HEK293 (cell line): ENCODE measurements at regions not wholly inside any gene's neighbourhood (a gene's known extent, or its start where the extent isn't known, plus 50 kb on each side); places are given as distances from the start of the nearest gene placed in this dataset.

Experiments
- CTCF ChIA-PET: fragments of 350-600 bp; formaldehyde crosslinking; extraction: SDS; loops from one replicate; lab custom pipeline; 2021; ENCODE audit warnings: antibody characterized with exemption; lab: Yijun Ruan, JAX
- POLR2A ChIA-PET: fragments of 300-600 bp; formaldehyde crosslinking; extraction: SDS; loops from one replicate; lab custom pipeline; 2020; ENCODE audit warnings: antibody characterized with exemption, inconsistent platforms; lab: Yijun Ruan, JAX
- H3K27ac ChIP-seq: fragments of 200-500 bp; sonication (Bioruptor generic); 2 replicates; pipeline ENCODE4 v1.5.1; 2014; ENCODE audit warnings: low read depth, low read length, control low read depth, inconsistent platforms; ENCODE audit errors: extremely low read depth
- H3K36me3 ChIP-seq, 2 experiments: fragments of 200-500 bp in 1 of 2; sonication (Bioruptor generic) in 1 of 2; 1 replicate in 1 of 2; 2 replicates in 1 of 2; pipeline ENCODE4 v1.5.1; 2014 to 2017; ENCODE audit warnings: inconsistent platforms in 2 of 2, low read length in 2 of 2; ENCODE audit not compliant: control insufficient read depth in 2 of 2, insufficient read depth in 1 of 2
- H3K4me1 ChIP-seq: fragments of 200-500 bp; sonication (Bioruptor generic); 2 replicates; pipeline ENCODE4 v1.5.1; 2014; ENCODE audit warnings: mild to moderate bottlenecking, low read length, inconsistent platforms; ENCODE audit not compliant: control insufficient read depth, insufficient read depth
- H3K4me3 ChIP-seq: 2 replicates; pipeline ENCODE4 v1.5.1; 2011; ENCODE audit warnings: low read depth, mild to moderate bottlenecking, control low read depth, low read length, moderate library complexity
- H3K9me3 ChIP-seq: fragments of 200-500 bp; sonication (Bioruptor generic); 2 replicates; pipeline ENCODE4 v1.5.1; 2014; ENCODE audit warnings: low read depth, low read length, inconsistent platforms; ENCODE audit not compliant: control insufficient read depth, insufficient read depth
- GLI2 ChIP-seq: fragments of 450-650 bp; formaldehyde crosslinking; IDR thresholded peaks from 2 replicates; pipeline ENCODE4; 2017; ENCODE audit warnings: missing biosample characterization, missing genetic modification characterization, low read depth, borderline replicate concordance
- GLIS1 ChIP-seq: fragments of 450-650 bp; formaldehyde crosslinking; IDR thresholded peaks from 2 replicates; pipeline ENCODE4 v1.5.1; 2016; ENCODE audit warnings: missing biosample characterization, missing genetic modification characterization
- KLF8 ChIP-seq: fragments of 450-650 bp; formaldehyde crosslinking; IDR thresholded peaks from 2 replicates; pipeline ENCODE4 v1.5.1; 2016; ENCODE audit warnings: missing biosample characterization, missing genetic modification characterization
- MEIS1 ChIP-seq: sonication (generic); formaldehyde crosslinking; IDR thresholded peaks from 2 replicates; pipeline ENCODE4 v1.8.1; 2022; ENCODE audit warnings: missing genetic modification reagents, mild to moderate bottlenecking, borderline replicate concordance
- OSR2 ChIP-seq: fragments of 450-650 bp; formaldehyde crosslinking; IDR thresholded peaks from 2 replicates; pipeline ENCODE4 v1.5.1; 2016; ENCODE audit warnings: missing biosample characterization, missing genetic modification characterization
- TCF7L2 ChIP-seq: IDR thresholded peaks from 2 replicates; pipeline ENCODE4 v1.6.1; 2011; ENCODE audit warnings: low read depth, mild to moderate bottlenecking, inconsistent platforms, low read length, moderate library complexity, borderline replicate concordance
- ZBTB11 ChIP-seq: fragments of 450-650 bp; formaldehyde crosslinking; conservative IDR thresholded peaks from 2 replicates; pipeline ENCODE4 v1.5.1; 2016; ENCODE audit warnings: low read depth, missing biosample characterization, missing genetic modification characterization
- ZBTB7A ChIP-seq: fragments of 450-650 bp; formaldehyde crosslinking; IDR thresholded peaks from 2 replicates; pipeline ENCODE4 v1.5.1; 2016; ENCODE audit warnings: low read depth, missing biosample characterization, missing genetic modification characterization
- ZEB2 ChIP-seq: fragments of 450-650 bp; formaldehyde crosslinking; IDR thresholded peaks from 2 replicates; pipeline ENCODE4 v1.5.1; 2016; ENCODE audit warnings: missing biosample characterization, missing genetic modification characterization
- ZFHX2 ChIP-seq: fragments of 450-650 bp; formaldehyde crosslinking; conservative IDR thresholded peaks from 2 replicates; pipeline ENCODE4 v1.5.1; 2016; ENCODE audit warnings: missing biosample characterization, missing genetic modification characterization
- ZNF10 ChIP-seq: fragments of 450-650 bp; formaldehyde crosslinking; IDR thresholded peaks from 2 replicates; pipeline ENCODE4 v1.5.1; 2017; ENCODE audit warnings: missing biosample characterization, missing genetic modification characterization
- ZNF112 ChIP-seq: fragments of 450-650 bp; formaldehyde crosslinking; IDR thresholded peaks from 2 replicates; pipeline ENCODE4 v1.5.0; 2017; ENCODE audit warnings: missing biosample characterization, missing genetic modification characterization
- ZNF157 ChIP-seq: fragments of 450-650 bp; formaldehyde crosslinking; IDR thresholded peaks from 2 replicates; pipeline ENCODE4 v1.5.1; 2016; ENCODE audit warnings: missing biosample characterization, missing genetic modification characterization
- ZNF175 ChIP-seq: fragments of 450-650 bp; formaldehyde crosslinking; IDR thresholded peaks from 2 replicates; pipeline ENCODE4 v1.5.1; 2016; ENCODE audit warnings: missing biosample characterization, missing genetic modification characterization
- ZNF19 ChIP-seq: fragments of 450-650 bp; formaldehyde crosslinking; IDR thresholded peaks from 2 replicates; pipeline ENCODE4; 2016; ENCODE audit warnings: missing biosample characterization, missing genetic modification characterization, low read depth
- ZNF223 ChIP-seq: fragments of 450-650 bp; formaldehyde crosslinking; IDR thresholded peaks from 2 replicates; pipeline ENCODE4 v1.5.1; 2016; ENCODE audit warnings: missing biosample characterization, missing genetic modification characterization
- ZNF24 ChIP-seq: fragments of 450-650 bp; formaldehyde crosslinking; IDR thresholded peaks from 2 replicates; pipeline ENCODE4 v1.5.1; 2016; ENCODE audit warnings: missing biosample characterization, missing genetic modification characterization
- ZNF280C ChIP-seq: fragments of 450-650 bp; formaldehyde crosslinking; IDR thresholded peaks from 2 replicates; pipeline ENCODE4 v1.5.1; 2016; ENCODE audit warnings: missing biosample characterization, missing genetic modification characterization
- ZNF292 ChIP-seq: fragments of 450-650 bp; formaldehyde crosslinking; IDR thresholded peaks from 2 replicates; pipeline ENCODE4 v1.5.1; 2016; ENCODE audit warnings: low read depth, missing biosample characterization, missing genetic modification characterization, borderline replicate concordance
- ZNF324 ChIP-seq: fragments of 450-650 bp; formaldehyde crosslinking; IDR thresholded peaks from 2 replicates; pipeline ENCODE4 v1.5.1; 2016; ENCODE audit warnings: missing biosample characterization, missing genetic modification characterization
- ZNF623 ChIP-seq: fragments of 450-650 bp; formaldehyde crosslinking; IDR thresholded peaks from 2 replicates; pipeline ENCODE4 v1.5.1; 2016; ENCODE audit warnings: missing biosample characterization, missing genetic modification characterization
- ZNF654 ChIP-seq: fragments of 450-650 bp; formaldehyde crosslinking; IDR thresholded peaks from 2 replicates; pipeline ENCODE4 v1.5.1; 2016; ENCODE audit warnings: low read depth, missing biosample characterization, missing genetic modification characterization
- ZSCAN16 ChIP-seq: fragments of 450-650 bp; formaldehyde crosslinking; IDR thresholded peaks from 2 replicates; pipeline ENCODE4 v1.5.1; 2016; ENCODE audit warnings: missing biosample characterization, missing genetic modification characterization
- TF ChIP-seq, protein P1 (sequence below): fragments of 450-650 bp; formaldehyde crosslinking; IDR thresholded peaks from 2 replicates; pipeline ENCODE4 v1.5.1; 2016; ENCODE audit warnings: missing biosample characterization, missing genetic modification characterization
- TF ChIP-seq, protein P2 (sequence below): fragments of 450-650 bp; formaldehyde crosslinking; IDR thresholded peaks from 2 replicates; pipeline ENCODE4 v1.5.1; 2017; ENCODE audit warnings: missing biosample characterization, missing genetic modification characterization
- TF ChIP-seq, protein P3 (sequence below): fragments of 450-650 bp; formaldehyde crosslinking; IDR thresholded peaks from 2 replicates; pipeline ENCODE4 v1.5.1; 2016; ENCODE audit warnings: missing biosample characterization, missing genetic modification characterization, borderline replicate concordance
- TF ChIP-seq, protein P4 (sequence below): fragments of 450-650 bp; formaldehyde crosslinking; IDR thresholded peaks from 2 replicates; pipeline ENCODE4 v1.5.0; 2017; ENCODE audit warnings: missing biosample characterization, missing genetic modification characterization, borderline replicate concordance

DNA sequence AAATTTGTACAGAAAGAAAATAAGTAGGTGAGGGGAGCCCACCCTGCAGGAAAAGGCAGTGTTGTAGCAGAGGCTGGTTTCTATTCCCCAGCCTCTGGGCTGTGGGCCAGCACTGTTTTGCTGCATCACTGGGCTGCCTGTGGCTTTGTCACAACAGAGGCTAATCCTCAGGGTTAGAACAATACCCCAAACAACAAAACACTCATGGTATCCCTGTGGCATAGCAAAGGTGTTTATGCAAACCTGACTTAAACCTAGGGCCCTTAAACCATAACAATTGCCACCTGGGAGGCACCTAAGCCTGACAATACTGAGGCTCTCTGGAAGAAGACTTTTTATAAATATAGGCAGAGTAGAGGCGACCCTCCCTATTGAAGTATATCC, 314.7 kb downstream of the OLFM4 start:
- no peak for TF ChIP-seq ZNF157 (tag by site-specific recombination)
- no peak for TF ChIP-seq ZBTB7A
- no peak for TF ChIP-seq ZNF24 (tag by site-specific recombination)
- no peak for TF ChIP-seq ZSCAN16 (tag by site-specific recombination)
- TF ChIP-seq ZFHX2 (tag by site-specific recombination) = no peak
- TF ChIP-seq ZEB2 (tag by site-specific recombination) = no peak
- TF ChIP-seq OSR2 (tag by site-specific recombination) = no peak
- TF ChIP-seq TCF7L2 = no peak
- TF ChIP-seq ZNF10 (tag by site-specific recombination) = no peak
- no peak for TF ChIP-seq ZNF223
- no peak for TF ChIP-seq GLI2 (tag by site-specific recombination)
- no peak for TF ChIP-seq ZNF292 (tag by site-specific recombination)
- TF ChIP-seq KLF8 (tag by site-specific recombination) = no peak
- TF ChIP-seq, protein P1, sequence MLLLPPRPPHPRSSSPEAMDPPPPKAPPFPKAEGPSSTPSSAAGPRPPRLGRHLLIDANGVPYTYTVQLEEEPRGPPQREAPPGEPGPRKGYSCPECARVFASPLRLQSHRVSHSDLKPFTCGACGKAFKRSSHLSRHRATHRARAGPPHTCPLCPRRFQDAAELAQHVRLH = no peak
- TF ChIP-seq, protein P2, sequence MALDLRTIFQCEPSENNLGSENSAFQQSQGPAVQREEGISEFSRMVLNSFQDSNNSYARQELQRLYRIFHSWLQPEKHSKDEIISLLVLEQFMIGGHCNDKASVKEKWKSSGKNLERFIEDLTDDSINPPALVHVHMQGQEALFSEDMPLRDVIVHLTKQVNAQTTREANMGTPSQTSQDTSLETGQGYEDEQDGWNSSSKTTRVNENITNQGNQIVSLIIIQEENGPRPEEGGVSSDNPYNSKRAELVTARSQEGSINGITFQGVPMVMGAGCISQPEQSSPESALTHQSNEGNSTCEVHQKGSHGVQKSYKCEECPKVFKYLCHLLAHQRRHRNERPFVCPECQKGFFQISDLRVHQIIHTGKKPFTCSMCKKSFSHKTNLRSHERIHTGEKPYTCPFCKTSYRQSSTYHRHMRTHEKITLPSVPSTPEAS (tag by site-specific recombination) = no peak
- no peak for TF ChIP-seq ZNF280C
- TF ChIP-seq MEIS1 (CRISPR knock-in tag) = no peak
- no peak for TF ChIP-seq ZNF654 (tag by site-specific recombination)
- no peak for TF ChIP-seq ZNF175 (tag by site-specific recombination)
- H3K36me3 ChIP-seq = no peaks in the 10 kb centered on the region
- H3K4me3 ChIP-seq = no peak overlapping the region
- H3K4me1 ChIP-seq = no peaks in the 10 kb centered on the region
- ChIA-PET CTCF (no interaction called here), POLR2A (no interaction called here)
- H3K27ac ChIP-seq = no peak overlapping the region
- H3K9me3 ChIP-seq = no peaks in the 10 kb centered on the region

GRCh38 chr13:53351021-53351420, 322.4 kb downstream of the OLFM4 start:
- H3K36me3 ChIP-seq = no peaks in the 10 kb centered on the region
- ChIA-PET POLR2A (no interaction called here), CTCF (no interaction called here)
- H3K4me1 ChIP-seq = no peaks in the 10 kb centered on the region
- H3K4me3 ChIP-seq = no peak overlapping the region
- H3K9me3 ChIP-seq = no peaks in the 10 kb centered on the region
- H3K27ac ChIP-seq = no peak overlapping the region
- TF ChIP-seq ZNF324 (no peak), ZNF112 (no peak), GLIS1 (tag by site-specific recombination) (no peak), ZBTB11 (tag by site-specific recombination) (no peak), ZNF19 (tag by site-specific recombination) (no peak), ZNF623 (no peak), MEIS1 (CRISPR knock-in tag) (no peak), KLF8 (tag by site-specific recombination) (no peak)
- TF ChIP-seq, protein P3, sequence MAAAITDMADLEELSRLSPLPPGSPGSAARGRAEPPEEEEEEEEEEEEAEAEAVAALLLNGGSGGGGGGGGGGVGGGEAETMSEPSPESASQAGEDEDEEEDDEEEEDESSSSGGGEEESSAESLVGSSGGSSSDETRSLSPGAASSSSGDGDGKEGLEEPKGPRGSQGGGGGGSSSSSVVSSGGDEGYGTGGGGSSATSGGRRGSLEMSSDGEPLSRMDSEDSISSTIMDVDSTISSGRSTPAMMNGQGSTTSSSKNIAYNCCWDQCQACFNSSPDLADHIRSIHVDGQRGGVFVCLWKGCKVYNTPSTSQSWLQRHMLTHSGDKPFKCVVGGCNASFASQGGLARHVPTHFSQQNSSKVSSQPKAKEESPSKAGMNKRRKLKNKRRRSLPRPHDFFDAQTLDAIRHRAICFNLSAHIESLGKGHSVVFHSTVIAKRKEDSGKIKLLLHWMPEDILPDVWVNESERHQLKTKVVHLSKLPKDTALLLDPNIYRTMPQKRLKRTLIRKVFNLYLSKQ (tag by site-specific recombination) = no peak
- TF ChIP-seq, protein P4, sequence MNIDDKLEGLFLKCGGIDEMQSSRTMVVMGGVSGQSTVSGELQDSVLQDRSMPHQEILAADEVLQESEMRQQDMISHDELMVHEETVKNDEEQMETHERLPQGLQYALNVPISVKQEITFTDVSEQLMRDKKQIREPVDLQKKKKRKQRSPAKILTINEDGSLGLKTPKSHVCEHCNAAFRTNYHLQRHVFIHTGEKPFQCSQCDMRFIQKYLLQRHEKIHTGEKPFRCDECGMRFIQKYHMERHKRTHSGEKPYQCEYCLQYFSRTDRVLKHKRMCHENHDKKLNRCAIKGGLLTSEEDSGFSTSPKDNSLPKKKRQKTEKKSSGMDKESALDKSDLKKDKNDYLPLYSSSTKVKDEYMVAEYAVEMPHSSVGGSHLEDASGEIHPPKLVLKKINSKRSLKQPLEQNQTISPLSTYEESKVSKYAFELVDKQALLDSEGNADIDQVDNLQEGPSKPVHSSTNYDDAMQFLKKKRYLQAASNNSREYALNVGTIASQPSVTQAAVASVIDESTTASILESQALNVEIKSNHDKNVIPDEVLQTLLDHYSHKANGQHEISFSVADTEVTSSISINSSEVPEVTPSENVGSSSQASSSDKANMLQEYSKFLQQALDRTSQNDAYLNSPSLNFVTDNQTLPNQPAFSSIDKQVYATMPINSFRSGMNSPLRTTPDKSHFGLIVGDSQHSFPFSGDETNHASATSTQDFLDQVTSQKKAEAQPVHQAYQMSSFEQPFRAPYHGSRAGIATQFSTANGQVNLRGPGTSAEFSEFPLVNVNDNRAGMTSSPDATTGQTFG (tag by site-specific recombination) = no peak
